LHCN-M2 (cell line): ENCODE measurements at regions not wholly inside any gene's neighbourhood (a gene's known extent, or its start where the extent isn't known, plus 50 kb on each side); places are given as distances from the start of the nearest gene placed in this dataset.

Source experiments
- DNase-seq: peaks from one replicate; pipeline ENCODE4 v3.0.0-alpha.2; 2012; ENCODE audit warnings: low read depth

GRCh38 chr2:150011161-150011730, 423.7 kb upstream of the MMADHC start:
- peak; percentile 41 for DNase-seq

- no peak for DNase-seq
These were observed 421.3 kb upstream of the MMADHC start for GRCh38 chr2:150008901-150009300.

- no peak for DNase-seq
These were observed 420.3 kb upstream of the MMADHC start for GRCh38 chr2:150007815-150008430.

- no peak for DNase-seq
These were observed 419.0 kb upstream of the MMADHC start for GRCh38 chr2:150006591-150006990.

- no peak for DNase-seq
These were observed 416.0 kb upstream of the MMADHC start for GRCh38 chr2:150003544-150003943.

- no peak for DNase-seq
These were observed 414.2 kb upstream of the MMADHC start for GRCh38 chr2:150001788-150002187.

GRCh38 chr2:149996901-149997300, 409.3 kb upstream of the MMADHC start:
- DNase-seq: no peak

- DNase-seq: peak; percentile 95
These were observed 406.6 kb upstream of the MMADHC start for GRCh38 chr2:149994057-149994728.

- DNase-seq: no peak
These were observed 405.7 kb upstream of the MMADHC start for GRCh38 chr2:149993316-149993715.

GRCh38 chr2:149991576-149991975, 404.0 kb upstream of the MMADHC start:
- no peak for DNase-seq

GRCh38 chr2:149990965-149991364, 403.4 kb upstream of the MMADHC start:
- no peak for DNase-seq

GRCh38 chr2:149989447-149990063, 402.0 kb upstream of the MMADHC start:
- no peak for DNase-seq

GRCh38 chr2:149988361-149988760, 400.8 kb upstream of the MMADHC start:
- no peak for DNase-seq

GRCh38 chr2:149986861-149987260, 399.3 kb upstream of the MMADHC start:
- no peak for DNase-seq

GRCh38 chr2:149984311-149984710, 396.7 kb upstream of the MMADHC start:
- DNase-seq: no peak

GRCh38 chr2:149972066-149972465, 384.5 kb upstream of the MMADHC start:
- DNase-seq: peak; percentile 38

GRCh38 chr2:149954981-149955600, 367.5 kb upstream of the MMADHC start:
- DNase-seq: peak; percentile 79

GRCh38 chr2:149953627-149954026, 366.1 kb upstream of the MMADHC start:
- DNase-seq: no peak

GRCh38 chr2:149931486-149931885, 343.9 kb upstream of the MMADHC start:
- no peak for DNase-seq

- peak; percentile 44 for DNase-seq
These were observed 340.4 kb upstream of the MMADHC start for GRCh38 chr2:149928011-149928410.

GRCh38 chr2:149926149-149926548, 338.6 kb upstream of the MMADHC start:
- peak; percentile 40 for DNase-seq

- no peak for DNase-seq
These were observed 337.1 kb upstream of the MMADHC start for GRCh38 chr2:149924549-149925213.
